Uterus (tissue), 3 donors: ENCODE measurements at regions not wholly inside any gene's neighbourhood (a gene's known extent, or its start where the extent isn't known, plus 50 kb on each side); places are given as distances from the start of the nearest gene placed in this dataset.

Source experiments
- DNase-seq, 2 donors: peaks; one replicate each; pipeline ENCODE4 v3.0.0-alpha.2; 2019 to 2020
- H3K27ac ChIP-seq, 2 donors: fragments of 200-600 bp; sonication (generic); 1 replicate in 1 of 2; 2 replicates in 1 of 2; pipeline ENCODE4 v1.5.1; 2016 to 2018
- H3K27me3 ChIP-seq, 2 donors: fragments of 200-600 bp; sonication (generic); one replicate each; pipeline ENCODE4 v1.5.1; 2018 to 2019; ENCODE audit warnings: control low read depth in 1 of 2
- H3K36me3 ChIP-seq, 2 donors: fragments of 200-600 bp; sonication (generic); one replicate each; pipeline ENCODE4 v1.5.1; 2019; ENCODE audit warnings: control low read depth in 1 of 2
- H3K4me1 ChIP-seq, 2 donors: fragments of 200-600 bp; sonication (generic); one replicate each; pipeline ENCODE4 v1.5.1; 2018 to 2019; ENCODE audit warnings: control low read depth in 1 of 2
- H3K4me3 ChIP-seq, 2 donors: fragments of 200-600 bp; sonication (generic); 1 replicate in 1 of 2; 2 replicates in 1 of 2; pipeline ENCODE4 v1.5.1; 2018 to 2019; ENCODE audit warnings: mild to moderate bottlenecking in 1 of 2
- H3K9me3 ChIP-seq, 2 donors: fragments of 200-600 bp; sonication (generic); one replicate each; pipeline ENCODE4 v1.5.1; 2019; ENCODE audit warnings: control low read depth in 1 of 2
- POLR2A ChIP-seq, 2 donors: fragments of 450-650 bp; IDR thresholded peaks; one replicate each; pipeline ENCODE4 v1.6.1; 2016; ENCODE audit warnings: antibody characterized with exemption in 2 of 2, mild to moderate bottlenecking in 1 of 2, moderate library complexity in 1 of 2
- intact Hi-C: fragments of 100-400 bp; cut with DNase I; formaldehyde crosslinking; loops from one replicate; pipeline ENCODE4 v1.15.1; 2023; ENCODE audit warnings: low total_unique reads
- TF ChIP-seq, protein P1 (sequence below), 4 experiments: fragments of 200-600 bp in 2 of 4; fragments of 450-650 bp in 2 of 4; sonication (generic) in 2 of 4; IDR thresholded peaks; one replicate each; pipeline ENCODE4 v1.5.1; 2016 to 2019; ENCODE audit warnings: antibody characterized with exemption in 4 of 4, mild to moderate bottlenecking in 2 of 4, moderate library complexity in 1 of 4
- donor health status: DM: yes; HTN: yes; CAD: no.

DNA sequence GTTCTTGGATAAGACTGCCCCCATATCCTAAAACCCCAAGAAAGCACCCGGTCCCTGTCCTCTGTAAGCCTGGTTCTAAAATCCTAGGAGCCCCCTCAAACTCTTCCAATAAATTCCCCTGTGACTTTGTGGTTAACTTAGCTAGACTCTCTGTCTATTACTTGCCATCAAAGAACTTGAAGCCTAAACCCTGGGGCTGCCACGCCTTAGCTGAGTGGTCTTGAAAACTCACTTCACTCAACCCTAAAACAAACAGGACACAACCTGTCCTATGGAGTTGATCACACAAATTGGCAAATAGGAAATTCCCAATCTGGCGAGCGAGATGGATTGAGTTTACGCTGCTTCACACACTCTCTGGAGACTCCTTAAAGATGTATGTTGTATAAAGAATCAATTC is 191.4 kb upstream of the SVIL start:
- no peak for DNase-seq
- TF ChIP-seq, protein P1, sequence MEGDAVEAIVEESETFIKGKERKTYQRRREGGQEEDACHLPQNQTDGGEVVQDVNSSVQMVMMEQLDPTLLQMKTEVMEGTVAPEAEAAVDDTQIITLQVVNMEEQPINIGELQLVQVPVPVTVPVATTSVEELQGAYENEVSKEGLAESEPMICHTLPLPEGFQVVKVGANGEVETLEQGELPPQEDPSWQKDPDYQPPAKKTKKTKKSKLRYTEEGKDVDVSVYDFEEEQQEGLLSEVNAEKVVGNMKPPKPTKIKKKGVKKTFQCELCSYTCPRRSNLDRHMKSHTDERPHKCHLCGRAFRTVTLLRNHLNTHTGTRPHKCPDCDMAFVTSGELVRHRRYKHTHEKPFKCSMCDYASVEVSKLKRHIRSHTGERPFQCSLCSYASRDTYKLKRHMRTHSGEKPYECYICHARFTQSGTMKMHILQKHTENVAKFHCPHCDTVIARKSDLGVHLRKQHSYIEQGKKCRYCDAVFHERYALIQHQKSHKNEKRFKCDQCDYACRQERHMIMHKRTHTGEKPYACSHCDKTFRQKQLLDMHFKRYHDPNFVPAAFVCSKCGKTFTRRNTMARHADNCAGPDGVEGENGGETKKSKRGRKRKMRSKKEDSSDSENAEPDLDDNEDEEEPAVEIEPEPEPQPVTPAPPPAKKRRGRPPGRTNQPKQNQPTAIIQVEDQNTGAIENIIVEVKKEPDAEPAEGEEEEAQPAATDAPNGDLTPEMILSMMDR (IDR thresholded peaks at IDR 0.05) = no peak
- no peak for TF ChIP-seq POLR2A (IDR thresholded peaks at IDR 0.05)
- no peak overlapping the region for H3K4me3 ChIP-seq
- no peaks in the 10 kb centered on the region for H3K9me3 ChIP-seq
- H3K27me3 ChIP-seq = no peaks in the 10 kb centered on the region
- H3K27ac ChIP-seq = peak overlapping the region; percentile 9 to 54
- H3K36me3 ChIP-seq = no peaks in the 10 kb centered on the region
- intact Hi-C loops = no loop called here
- peaks cover 0 to 12% of the 10 kb centered on the region in 2 donors for H3K4me1 ChIP-seq

DNA sequence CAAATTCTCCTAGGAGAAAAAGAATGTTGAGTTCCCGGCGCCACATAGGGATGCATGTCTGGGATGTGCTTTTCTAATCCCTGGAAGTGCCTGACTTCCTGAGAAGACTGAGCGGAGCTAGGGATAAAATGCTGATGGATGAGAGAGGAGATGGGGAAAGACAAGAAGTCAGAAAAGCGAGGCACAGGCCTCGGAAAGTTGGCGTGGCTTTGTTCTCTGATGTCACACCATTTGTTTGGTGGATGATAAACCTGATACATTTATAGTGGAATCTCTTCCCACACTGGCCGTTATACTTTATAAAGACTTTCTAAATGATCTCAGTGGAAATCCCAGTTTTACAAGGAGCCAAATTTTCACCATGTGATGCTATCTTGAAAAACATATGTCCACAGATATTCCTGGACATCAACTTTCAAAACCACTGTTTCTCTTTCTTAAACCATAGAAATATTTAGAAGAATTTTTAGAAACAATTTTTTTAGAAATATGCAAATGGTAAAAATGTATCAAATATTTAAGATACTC is 188.8 kb upstream of the SVIL start:
- intact Hi-C loops = no loop called here
- no peak for TF ChIP-seq POLR2A (IDR thresholded peaks at IDR 0.05)
- TF ChIP-seq, protein P1 (IDR thresholded peaks at IDR 0.05) = no peak
- H3K36me3 ChIP-seq = no peaks in the 10 kb centered on the region
- H3K27ac ChIP-seq = peak overlapping the region; percentile 54 to 87
- peaks cover 0 to 7% of the 10 kb centered on the region in 2 donors for H3K4me1 ChIP-seq
- no peaks in the 10 kb centered on the region for H3K27me3 ChIP-seq
- H3K9me3 ChIP-seq = no peaks in the 10 kb centered on the region
- H3K4me3 ChIP-seq = no peak overlapping the region
- peak in 1 of 2 donors; percentile 42 for DNase-seq

DNA sequence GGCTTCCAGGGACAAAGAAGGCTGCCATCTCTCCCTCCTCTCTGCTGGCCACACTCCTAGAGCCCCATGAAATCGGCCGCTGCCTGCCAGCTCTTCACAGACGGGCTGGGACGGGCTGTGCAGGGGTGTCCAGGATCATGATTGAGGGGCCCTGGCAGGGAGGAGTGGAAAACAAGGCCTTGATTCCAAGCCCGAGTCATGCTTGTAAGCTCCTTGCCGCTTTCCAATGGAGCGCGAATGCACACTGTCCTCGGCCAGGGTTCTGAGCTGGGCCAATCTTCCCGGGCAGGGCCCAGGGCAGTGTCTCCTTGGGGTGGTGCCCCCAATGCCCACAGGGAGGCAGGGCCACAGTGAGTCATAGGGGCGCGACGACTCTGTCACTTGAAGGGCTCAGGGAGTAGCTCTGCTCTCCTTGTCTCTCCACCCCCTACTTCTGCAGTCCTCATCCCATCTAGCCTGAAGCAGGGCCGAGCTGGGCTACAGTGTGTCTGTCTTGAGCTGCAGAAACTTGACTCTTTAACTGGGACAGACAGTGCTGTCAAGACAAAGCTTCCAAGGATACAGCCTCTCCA is 186.2 kb upstream of the SVIL start:
- DNase-seq = peak; percentile 83 to 85
- Histone ChIP-seq H3K36me3 (no peaks in the 10 kb centered on the region), H3K27me3 (no peaks in the 10 kb centered on the region), H3K4me3 (no peak overlapping the region), H3K9me3 (no peaks in the 10 kb centered on the region), H3K27ac (peak overlapping the region; percentile 87), H3K4me1 (peaks cover 0 to 3% of the 10 kb centered on the region in 2 donors)
- intact Hi-C loops = no loop called here
- no peak for TF ChIP-seq POLR2A (IDR thresholded peaks at IDR 0.05)
- TF ChIP-seq, protein P1 (IDR thresholded peaks at IDR 0.05) = no peak

DNA sequence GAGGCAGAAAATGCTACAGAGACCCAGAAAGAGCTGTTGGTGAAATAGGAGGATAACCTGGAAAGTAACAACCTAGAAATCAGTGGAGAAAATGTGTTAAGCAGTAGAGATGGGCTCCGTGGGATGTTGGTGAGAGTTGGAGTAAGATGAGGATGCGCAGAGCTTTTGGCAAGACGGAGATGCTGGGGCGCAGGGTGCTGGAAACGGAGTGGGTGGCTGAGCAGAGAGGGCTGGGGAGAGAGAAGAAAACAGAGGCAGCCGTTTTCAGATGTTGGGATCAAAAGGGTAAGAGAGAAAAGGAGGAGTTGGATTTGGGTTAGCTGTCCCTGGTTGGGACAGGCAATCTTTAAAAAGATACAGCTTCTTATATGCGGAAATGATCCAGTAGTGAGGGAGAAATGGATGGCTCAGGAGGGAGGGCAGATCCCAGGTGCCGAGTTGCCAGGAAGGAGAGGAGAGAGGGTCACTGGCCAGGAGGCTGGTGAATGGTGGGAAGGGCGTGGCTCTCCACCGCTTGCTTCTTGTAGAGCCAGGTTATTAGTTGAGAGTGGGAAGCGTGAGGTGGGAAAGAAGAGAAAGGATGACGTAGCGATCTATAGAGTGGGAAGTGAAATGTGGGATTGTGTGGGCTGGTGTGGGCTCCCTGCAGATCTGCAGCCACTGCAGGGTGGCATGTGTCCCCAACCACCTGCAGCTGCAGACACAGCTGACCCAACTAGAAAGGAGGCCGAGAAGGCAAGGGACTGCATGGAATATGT is 182.2 kb upstream of the SVIL start:
- Histone ChIP-seq H3K4me3 (no peak overlapping the region), H3K4me1 (peaks cover 0 to 2% of the 10 kb centered on the region in 2 donors), H3K36me3 (no peaks in the 10 kb centered on the region), H3K27ac (no peak overlapping the region), H3K27me3 (no peaks in the 10 kb centered on the region), H3K9me3 (no peaks in the 10 kb centered on the region)
- TF ChIP-seq, protein P1 (IDR thresholded peaks at IDR 0.05) = no peak
- no peak for TF ChIP-seq POLR2A (IDR thresholded peaks at IDR 0.05)
- DNase-seq = peak in 1 of 2 donors; percentile 12
- intact Hi-C loops = no loop called here

DNA sequence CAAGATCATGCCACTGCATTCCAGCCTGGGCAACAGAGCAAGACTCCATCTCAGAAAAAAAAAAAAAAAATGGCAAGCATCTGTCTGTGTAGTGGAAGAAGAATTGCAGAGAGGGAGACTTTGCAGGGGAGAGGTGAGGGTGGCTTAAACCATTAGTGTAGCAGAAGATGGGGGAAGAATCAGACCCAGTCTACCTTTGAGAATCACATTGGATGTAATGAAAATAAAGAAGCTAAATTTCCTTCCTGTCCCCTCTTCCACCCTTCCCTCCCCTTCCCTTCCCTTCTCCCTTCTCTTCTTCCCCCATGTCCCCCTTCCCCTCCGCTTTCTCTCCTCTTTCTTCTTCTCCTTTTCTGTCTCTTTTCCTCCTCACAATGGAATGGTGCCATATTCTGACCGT is 180.8 kb upstream of the SVIL start:
- Histone ChIP-seq H3K27ac (peak overlapping the region in 1 of 2 donors; percentile 27), H3K36me3 (no peaks in the 10 kb centered on the region), H3K4me1 (peaks cover 0 to 9% of the 10 kb centered on the region in 2 donors), H3K9me3 (no peaks in the 10 kb centered on the region), H3K4me3 (no peak overlapping the region), H3K27me3 (no peaks in the 10 kb centered on the region)
- no peak for TF ChIP-seq POLR2A (IDR thresholded peaks at IDR 0.05)
- TF ChIP-seq, protein P1 (IDR thresholded peaks at IDR 0.05) = no peak
- no peak for DNase-seq
- intact Hi-C loops = no loop called here
